ENCODE measurements at regions not wholly inside any gene's neighbourhood (a gene's known extent, or its start where the extent isn't known, plus 50 kb on each side); places are given as distances from the start of the nearest gene placed in this dataset.

GRCh38 chr4:156459584-156459983, 505.9 kb upstream of the CTSO start:
- no peaks in the 10 kb centered on the region for H3K36me3 Mint-ChIP-seq
- no peak for TF ChIP-seq EZH2phosphoT487 (IDR thresholded peaks at IDR 0.05)
- TF ChIP-seq CTCF (IDR thresholded peaks at IDR 0.05) = no peak
- no peak for TF ChIP-seq EZH2 (IDR thresholded peaks at IDR 0.05)
- no peak overlapping the region for H3K4me2 ChIP-seq
- H3K4me1 Mint-ChIP-seq = no peaks in the 10 kb centered on the region
- H4K20me1 ChIP-seq (ENCODE audit: low read depth) = no peaks in the 10 kb centered on the region
- no peaks in the 10 kb centered on the region for H3K27me3 Mint-ChIP-seq (ENCODE audit: insufficient read depth, low read depth)
- no peak overlapping the region for H3K9ac ChIP-seq
- no peaks in the 10 kb centered on the region for H3K9me3 Mint-ChIP-seq
- H3K27me3 ChIP-seq = no peaks in the 10 kb centered on the region
- no peaks in the 10 kb centered on the region for H3F3A ChIP-seq (ENCODE audit: low read depth)
- H3K4me3 ChIP-seq = no peak overlapping the region
- no peak overlapping the region for H3K4me3 Mint-ChIP-seq
- no peaks in the 10 kb centered on the region for H3K36me3 ChIP-seq
- no peaks in the 10 kb centered on the region for H3K79me2 ChIP-seq (ENCODE audit: low read depth)
- no peak overlapping the region for H3K27ac ChIP-seq
- H3K4me1 ChIP-seq = no peaks in the 10 kb centered on the region
- H2AFZ ChIP-seq (replicated peaks) = no peak overlapping the region
- DNase-seq (ENCODE audit: low spot score) = no peak
- H3K9me3 ChIP-seq (ENCODE audit: low read depth) = no peaks in the 10 kb centered on the region
- no peak overlapping the region for H3K27ac Mint-ChIP-seq

- Mint-ChIP-seq H3K4me3 (no peak overlapping the region), H3K9me3 (peaks cover 3% of the 10 kb centered on the region), H3K27ac (no peak overlapping the region), H3K27me3 (ENCODE audit: insufficient read depth, low read depth) (no peaks in the 10 kb centered on the region), H3K4me1 (no peaks in the 10 kb centered on the region), H3K36me3 (no peaks in the 10 kb centered on the region)
- Histone ChIP-seq H3K36me3 (no peaks in the 10 kb centered on the region), H3K9me3 (ENCODE audit: low read depth) (no peaks in the 10 kb centered on the region), H3K4me2 (no peak overlapping the region), H3K79me2 (ENCODE audit: low read depth) (no peaks in the 10 kb centered on the region), H2AFZ (replicated peaks) (no peak overlapping the region), H3K9ac (no peak overlapping the region), H3F3A (ENCODE audit: low read depth) (no peaks in the 10 kb centered on the region), H4K20me1 (ENCODE audit: low read depth) (no peaks in the 10 kb centered on the region), H3K27me3 (no peaks in the 10 kb centered on the region), H3K4me3 (no peak overlapping the region), H3K27ac (no peak overlapping the region), H3K4me1 (no peaks in the 10 kb centered on the region)
- no peak for DNase-seq (ENCODE audit: low spot score)
- TF ChIP-seq EZH2phosphoT487 (IDR thresholded peaks at IDR 0.05) = no peak
- no peak for TF ChIP-seq EZH2 (IDR thresholded peaks at IDR 0.05)
- no peak for TF ChIP-seq CTCF (IDR thresholded peaks at IDR 0.05)
Measured at GRCh38 chr4:156456830-156457229, 503.2 kb upstream of the CTSO start.

GRCh38 chr4:156443488-156443887, 489.8 kb upstream of the CTSO start:
- Histone ChIP-seq H2AFZ (replicated peaks) (no peak overlapping the region), H3K9ac (no peak overlapping the region), H3K4me3 (no peak overlapping the region), H3F3A (ENCODE audit: low read depth) (no peaks in the 10 kb centered on the region), H3K27me3 (no peaks in the 10 kb centered on the region), H3K79me2 (ENCODE audit: low read depth) (no peaks in the 10 kb centered on the region), H3K27ac (no peak overlapping the region), H3K36me3 (no peaks in the 10 kb centered on the region), H3K9me3 (ENCODE audit: low read depth) (no peaks in the 10 kb centered on the region), H4K20me1 (ENCODE audit: low read depth) (no peaks in the 10 kb centered on the region), H3K4me2 (no peak overlapping the region), H3K4me1 (no peaks in the 10 kb centered on the region)
- no peaks in the 10 kb centered on the region for H3K36me3 Mint-ChIP-seq
- DNase-seq (ENCODE audit: low spot score) = no peak
- H3K27me3 Mint-ChIP-seq (ENCODE audit: insufficient read depth, low read depth) = no peaks in the 10 kb centered on the region
- no peak overlapping the region for H3K27ac Mint-ChIP-seq
- H3K9me3 Mint-ChIP-seq = peaks cover 3% of the 10 kb centered on the region
- no peak for TF ChIP-seq EZH2phosphoT487 (IDR thresholded peaks at IDR 0.05)
- H3K4me3 Mint-ChIP-seq = no peak overlapping the region
- H3K4me1 Mint-ChIP-seq = no peaks in the 10 kb centered on the region

GRCh38 chr4:156442912-156443311, 489.2 kb upstream of the CTSO start:
- Histone ChIP-seq H3K9me3 (ENCODE audit: low read depth) (no peaks in the 10 kb centered on the region), H3K4me3 (no peak overlapping the region), H3F3A (ENCODE audit: low read depth) (no peaks in the 10 kb centered on the region), H2AFZ (replicated peaks) (no peak overlapping the region), H3K36me3 (no peaks in the 10 kb centered on the region), H3K4me2 (no peak overlapping the region), H3K27me3 (no peaks in the 10 kb centered on the region), H3K79me2 (ENCODE audit: low read depth) (no peaks in the 10 kb centered on the region), H3K9ac (no peak overlapping the region), H4K20me1 (ENCODE audit: low read depth) (no peaks in the 10 kb centered on the region), H3K27ac (no peak overlapping the region), H3K4me1 (no peaks in the 10 kb centered on the region)
- Mint-ChIP-seq H3K27me3 (ENCODE audit: insufficient read depth, low read depth) (no peaks in the 10 kb centered on the region), H3K27ac (no peak overlapping the region), H3K4me1 (no peaks in the 10 kb centered on the region), H3K36me3 (no peaks in the 10 kb centered on the region), H3K9me3 (peaks cover 3% of the 10 kb centered on the region), H3K4me3 (no peak overlapping the region)
- TF ChIP-seq EZH2 (IDR thresholded peaks at IDR 0.05) (no peak), EZH2phosphoT487 (IDR thresholded peaks at IDR 0.05) (no peak), CTCF (IDR thresholded peaks at IDR 0.05) (no peak)
- no peak for DNase-seq (ENCODE audit: low spot score)

Measured in neural progenitor cell (in vitro differentiated cells).